ENCODE measurements at regions not wholly inside any gene's neighbourhood (a gene's known extent, or its start where the extent isn't known, plus 50 kb on each side); places are given as distances from the start of the nearest gene placed in this dataset.

DNA sequence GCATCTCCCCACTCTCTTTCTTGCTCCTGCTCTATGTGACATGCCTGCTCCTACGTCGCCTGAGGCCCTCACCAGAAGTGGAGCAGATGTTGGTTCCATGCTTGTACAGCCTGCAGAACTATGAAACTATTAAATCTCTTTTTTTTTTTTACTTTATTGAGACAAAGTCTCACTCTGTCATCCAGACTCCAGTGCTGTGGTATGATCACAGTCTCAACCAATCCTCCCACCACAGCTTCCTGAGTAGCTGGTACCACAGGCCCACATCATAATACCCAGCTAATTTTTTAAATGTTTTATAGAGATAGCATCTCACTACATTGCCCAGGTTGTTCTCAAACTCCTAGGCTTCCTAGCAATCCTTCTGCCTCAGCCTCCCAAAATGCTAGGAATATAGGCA, 1067.7 kb downstream of the PCDH9 start:
- in situ Hi-C loops (cut with MboI; ENCODE audit: low sequenced_read_pairs): no loop called here
- dilution Hi-C loops (cut with HindIII; ENCODE audit: low sequenced_read_pairs, unreplicated experiment): no loop called here
- Histone ChIP-seq H2AFZ (replicated peaks; ENCODE audit: low read length, poor library complexity) (no peak overlapping the region), H3K27ac (ENCODE audit: insufficient read depth, low read length) (no peak overlapping the region), H3K9me3 (ENCODE audit: control insufficient read depth, insufficient read depth, low read length) (no peaks in the 10 kb centered on the region), H3K36me3 (ENCODE audit: control insufficient read depth, insufficient read depth, low read length) (no peaks in the 10 kb centered on the region), H4K20me1 (ENCODE audit: insufficient read depth, low read length) (no peaks in the 10 kb centered on the region), H3K27me3 (ENCODE audit: control insufficient read depth, insufficient read depth, low read length) (no peaks in the 10 kb centered on the region), H4K91ac (ENCODE audit: insufficient read depth, low read depth, low read length) (no peak overlapping the region), H3K4ac (ENCODE audit: low read depth, low read length) (no peak overlapping the region), H3K23ac (ENCODE audit: low read depth, low read length) (no peak overlapping the region), H2BK5ac (ENCODE audit: low read depth, low read length, poor library complexity, severe bottlenecking) (no peak overlapping the region), H3K9me1 (ENCODE audit: insufficient read depth, low read length) (no peaks in the 10 kb centered on the region), H3K79me1 (ENCODE audit: low read depth in 1 of 2, low read length in 2 of 2) (no peaks in the 10 kb centered on the region), H2BK15ac (ENCODE audit: low read depth, low read length) (no peak overlapping the region), H3K18ac (ENCODE audit: low read depth, low read length) (no peak overlapping the region), H3K4me1 (ENCODE audit: control insufficient read depth, insufficient read depth, low read length) (no peaks in the 10 kb centered on the region), H3K14ac (replicated peaks; ENCODE audit: low read depth, low read length) (no peak overlapping the region), H3K4me2 (ENCODE audit: low read depth, low read length) (no peak overlapping the region), H3K56ac (ENCODE audit: extremely low read depth, insufficient read depth, low read length) (no peak overlapping the region), H4K8ac (ENCODE audit: low read depth in 2 of 2, low read length in 2 of 2) (no peak overlapping the region), H2BK20ac (ENCODE audit: low read depth, low read length) (no peak overlapping the region), H3K4me3 (ENCODE audit: insufficient read depth, low read depth, low read length) (no peak overlapping the region), H2AK9ac (replicated peaks; ENCODE audit: low read depth, low read length, poor library complexity) (no peak overlapping the region), H2BK120ac (ENCODE audit: low read depth, low read length) (no peak overlapping the region), H4K5ac (ENCODE audit: low read depth, low read length) (no peak overlapping the region), H2AK5ac (ENCODE audit: low read depth, low read length) (no peak overlapping the region), H3K9ac (ENCODE audit: low read depth, low read length) (no peak overlapping the region)
- POLR2A ChIA-PET (ENCODE audit: unreplicated experiment): interaction anchor here (0.6 kb wide), 1 partner anchor 1192 kb away, joined by 3 read pairs; no protein-coding TSS in a partner anchor
- intact Hi-C loops (cut with micrococcal nuclease): no loop called here
- ATAC-seq (ENCODE audit: low read depth) (no peak), DNase-seq (no peak)
- no CpG with 5 or more reads among the region's 2 CpGs for WGBS, 2 experiments (ENCODE audit: extremely low coverage in 2 of 2, insufficient read length in 1 of 2)
- TF ChIP-seq BHLHE40 (IDR thresholded peaks at IDR 0.05; ENCODE audit: low read depth, low read length) (no peak), RFX5 (IDR thresholded peaks at IDR 0.05; ENCODE audit: low read depth, low read length) (no peak)
- CTCF ChIA-PET: no interaction called here
- BruUV-seq (replicated peaks): no TSS peak
